GM23338 (cell line): ENCODE measurements at regions not wholly inside any gene's neighbourhood (a gene's known extent, or its start where the extent isn't known, plus 50 kb on each side); places are given as distances from the start of the nearest gene placed in this dataset.

ENCODE experiments used
- ATAC-seq: fragments of 200-7000 bp; cut with Tn5 transposase; 3 replicates; pipeline ENCODE4 v1.9.1; 2020
- DNase-seq: peaks from one replicate; pipeline ENCODE4 v3.0.0-alpha.2; 2015; ENCODE audit warnings: low spot score
- H2AFZ ChIP-seq: fragments of 200-600 bp; sonication (generic); 2 replicates; pipeline ENCODE4 v1.8.0; 2016; ENCODE audit warnings: antibody characterized with exemption, mild to moderate bottlenecking, moderate library complexity
- H3F3A ChIP-seq: fragments of 200-600 bp; sonication (generic); replicated peaks from 2 replicates; pipeline ENCODE4 v1.8.0; 2017; ENCODE audit warnings: antibody characterized with exemption, mixed run types, low read depth
- H3K27ac ChIP-seq: fragments of 200-600 bp; sonication (generic); 2 replicates; pipeline ENCODE4 v1.6.1; 2016; ENCODE audit warnings: low read depth
- H3K27me3 ChIP-seq: fragments of 200-600 bp; sonication (generic); 2 replicates; pipeline ENCODE4 v1.8.0; 2016; ENCODE audit warnings: mild to moderate bottlenecking, mixed run types, moderate library complexity; ENCODE audit not compliant: insufficient read depth
- H3K36me3 ChIP-seq: fragments of 200-600 bp; sonication (generic); 2 replicates; pipeline ENCODE4 v1.8.0; 2016; ENCODE audit warnings: mild to moderate bottlenecking; ENCODE audit not compliant: insufficient read depth
- H3K4me1 ChIP-seq: fragments of 200-600 bp; sonication (generic); 2 replicates; pipeline ENCODE4 v1.8.0; 2016; ENCODE audit warnings: mild to moderate bottlenecking, moderate library complexity; ENCODE audit not compliant: insufficient read depth
- H3K4me2 ChIP-seq: fragments of 200-600 bp; sonication (generic); 2 replicates; pipeline ENCODE4 v1.7.1; 2017; ENCODE audit warnings: mixed run types
- H3K4me3 ChIP-seq: fragments of 200-600 bp; sonication (generic); 2 replicates; pipeline ENCODE4 v1.6.1; 2016; ENCODE audit warnings: mixed run types
- H3K79me2 ChIP-seq: fragments of 200-600 bp; sonication (generic); replicated peaks from 2 replicates; pipeline ENCODE4 v1.8.0; 2017; ENCODE audit warnings: mild to moderate bottlenecking; ENCODE audit not compliant: insufficient read depth
- H3K9me2 ChIP-seq: fragments of 200-600 bp; sonication (generic); 2 replicates; pipeline ENCODE4 v1.8.0; 2017; ENCODE audit not compliant: insufficient read depth
- H4K20me1 ChIP-seq: fragments of 200-600 bp; sonication (generic); replicated peaks from 2 replicates; pipeline ENCODE4 v1.8.0; 2017; ENCODE audit warnings: mild to moderate bottlenecking; ENCODE audit not compliant: insufficient read depth
- H3K27ac Mint-ChIP-seq: 2 replicates; pipeline ENCODE4 v1.8.0; 2020; ENCODE audit warnings: inconsistent platforms, mild to moderate bottlenecking, moderate library complexity, mixed read lengths
- H3K27me3 Mint-ChIP-seq: 3 replicates; pipeline ENCODE4 v1.8.0; 2022; ENCODE audit warnings: low read depth, mild to moderate bottlenecking, moderate library complexity, mixed read lengths, inconsistent platforms; ENCODE audit not compliant: insufficient read depth, poor library complexity
- H3K36me3 Mint-ChIP-seq: 3 replicates; pipeline ENCODE4 v1.8.0; 2021; ENCODE audit warnings: low read depth, mild to moderate bottlenecking, inconsistent platforms, moderate library complexity, mixed read lengths
- H3K4me1 Mint-ChIP-seq: 3 replicates; pipeline ENCODE4 v1.8.0; 2020; ENCODE audit warnings: mild to moderate bottlenecking, inconsistent platforms, mixed read lengths
- H3K4me3 Mint-ChIP-seq: 3 replicates; pipeline ENCODE4 v1.8.0; 2021; ENCODE audit warnings: moderate library complexity, mild to moderate bottlenecking, inconsistent platforms, mixed read lengths
- H3K9me3 Mint-ChIP-seq: 3 replicates; pipeline ENCODE4 v1.8.0; 2020; ENCODE audit warnings: moderate library complexity, mild to moderate bottlenecking, inconsistent platforms, mixed read lengths
- CREB1 ChIP-seq: fragments of 250-450 bp; sonication (Bioruptor Pico); IDR thresholded peaks from 2 replicates; pipeline ENCODE4 v1.5.0; 2020; ENCODE audit warnings: low read depth, mild to moderate bottlenecking, moderate library complexity
- CTCF ChIP-seq, 2 experiments: fragments of 200-600 bp in 1 of 2; sonication (generic) in 1 of 2; conservative IDR thresholded peaks; 2 replicates each; pipeline versions ENCODE4 v1.5.1 to v1.6.1; 2016 to 2017; ENCODE audit warnings: antibody characterized with exemption in 2 of 2, low read depth in 2 of 2, mild to moderate bottlenecking in 2 of 2, moderate library complexity in 1 of 2
- EZH2 ChIP-seq: fragments of 200-600 bp; sonication (generic); IDR thresholded peaks from one replicate; pipeline ENCODE4 v1.8.0; 2017; ENCODE audit warnings: antibody characterized with exemption, mild to moderate bottlenecking, low read depth; ENCODE audit not compliant: unreplicated experiment
- EZH2phosphoT487 ChIP-seq: fragments of 200-600 bp; sonication (generic); IDR thresholded peaks from one replicate; pipeline ENCODE4 v1.8.1; 2018; ENCODE audit warnings: antibody characterized with exemption; ENCODE audit not compliant: unreplicated experiment
- JUNB ChIP-seq: IDR thresholded peaks from one replicate; pipeline ENCODE4 v1.6.1; 2016; ENCODE audit warnings: antibody characterized with exemption; ENCODE audit not compliant: unreplicated experiment
- NANOG ChIP-seq: IDR thresholded peaks from 2 replicates; pipeline ENCODE4 v1.6.1; 2016; ENCODE audit warnings: antibody characterized with exemption, borderline replicate concordance
- POLR2AphosphoS5 ChIP-seq: IDR thresholded peaks from 2 replicates; pipeline ENCODE4 v1.6.1; 2016; ENCODE audit warnings: antibody characterized with exemption, low read depth
- REST ChIP-seq: IDR thresholded peaks from one replicate; pipeline ENCODE4 v1.6.1; 2018; ENCODE audit warnings: antibody characterized with exemption; ENCODE audit not compliant: unreplicated experiment
- STAT1 ChIP-seq: IDR thresholded peaks from one replicate; pipeline ENCODE4 v1.6.1; 2016; ENCODE audit warnings: antibody characterized with exemption; ENCODE audit not compliant: unreplicated experiment
- ZNF114 ChIP-seq: fragments of 250-450 bp; sonication (Bioruptor Pico); IDR thresholded peaks from 2 replicates; pipeline ENCODE4 v1.5.0; 2020; ENCODE audit warnings: mild to moderate bottlenecking, moderate library complexity
- ZNF331 ChIP-seq: fragments of 250-450 bp; sonication (Bioruptor Pico); IDR thresholded peaks from 2 replicates; pipeline ENCODE4 v1.5.0; 2020; ENCODE audit warnings: low read depth, mild to moderate bottlenecking, moderate library complexity
- ZNF462 ChIP-seq: fragments of 250-450 bp; sonication (Bioruptor Pico); IDR thresholded peaks from 2 replicates; pipeline ENCODE4 v1.5.0; 2020; ENCODE audit warnings: mild to moderate bottlenecking, moderate library complexity
- TF ChIP-seq, protein P1 (sequence below): IDR thresholded peaks from 2 replicates; pipeline ENCODE4 v1.6.1; 2016; ENCODE audit warnings: antibody characterized with exemption

- no peaks in the 10 kb centered on the region for H3F3A ChIP-seq
- Mint-ChIP-seq H3K4me1 (peaks cover 7% of the 10 kb centered on the region), H3K9me3 (no peaks in the 10 kb centered on the region), H3K27me3 (no peaks in the 10 kb centered on the region), H3K4me3 (no peak overlapping the region), H3K27ac (no peak overlapping the region), H3K36me3 (no peaks in the 10 kb centered on the region)
- ATAC-seq (no peak), DNase-seq (no peak)
- no peaks in the 10 kb centered on the region for H4K20me1 ChIP-seq
- H3K9me2 ChIP-seq: 0 out of 2 replicates have a peak, but pooled peaks cover 3% of the 10 kb centered on the region
- 0 out of 2 replicates have a peak overlapping the region, but pooled peaks have one; percentile 35 for H2AFZ ChIP-seq
- no peak overlapping the region for H3K4me2 ChIP-seq
- TF ChIP-seq NANOG (no peak), JUNB (no peak), POLR2AphosphoS5 (no peak), STAT1 (no peak), ZNF331 (CRISPR knock-in tag) (no peak), ZNF462 (CRISPR knock-in tag) (no peak), EZH2phosphoT487 (no peak), CTCF (conservative IDR thresholded peaks at IDR 0.05; ENCODE audit: low read depth in 2 of 2) (no peak), REST (no peak), CREB1 (CRISPR knock-in tag) (no peak), EZH2 (no peak), ZNF114 (CRISPR knock-in tag) (no peak)
- TF ChIP-seq, protein P1, sequence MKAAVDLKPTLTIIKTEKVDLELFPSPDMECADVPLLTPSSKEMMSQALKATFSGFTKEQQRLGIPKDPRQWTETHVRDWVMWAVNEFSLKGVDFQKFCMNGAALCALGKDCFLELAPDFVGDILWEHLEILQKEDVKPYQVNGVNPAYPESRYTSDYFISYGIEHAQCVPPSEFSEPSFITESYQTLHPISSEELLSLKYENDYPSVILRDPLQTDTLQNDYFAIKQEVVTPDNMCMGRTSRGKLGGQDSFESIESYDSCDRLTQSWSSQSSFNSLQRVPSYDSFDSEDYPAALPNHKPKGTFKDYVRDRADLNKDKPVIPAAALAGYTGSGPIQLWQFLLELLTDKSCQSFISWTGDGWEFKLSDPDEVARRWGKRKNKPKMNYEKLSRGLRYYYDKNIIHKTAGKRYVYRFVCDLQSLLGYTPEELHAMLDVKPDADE: no peak
- no peaks in the 10 kb centered on the region for H3K27me3 ChIP-seq
- H3K36me3 ChIP-seq: no peaks in the 10 kb centered on the region
- no peaks in the 10 kb centered on the region for H3K79me2 ChIP-seq
- H3K27ac ChIP-seq: no peak overlapping the region
- H3K4me1 ChIP-seq: peaks cover 4% of the 10 kb centered on the region; the same call in 1 of the 2 replicates
- no peak overlapping the region for H3K4me3 ChIP-seq
These were observed 106.4 kb upstream of the ELL2 start for GRCh38 chr5:96067894-96068614.
